GM12801 (cell line): ENCODE measurements at regions not wholly inside any gene's neighbourhood (a gene's known extent, or its start where the extent isn't known, plus 50 kb on each side); places are given as distances from the start of the nearest gene placed in this dataset.

ENCODE experiments used
- CTCF ChIP-seq: IDR thresholded peaks from one replicate; pipeline ENCODE4 v1.5.1; 2011; ENCODE audit warnings: control low read depth; ENCODE audit not compliant: insufficient read length; ENCODE audit errors: extremely low read depth

GRCh38 chr13:53136554-53137215, 108.1 kb downstream of the OLFM4 start:
- TF ChIP-seq CTCF, result no peak

DNA sequence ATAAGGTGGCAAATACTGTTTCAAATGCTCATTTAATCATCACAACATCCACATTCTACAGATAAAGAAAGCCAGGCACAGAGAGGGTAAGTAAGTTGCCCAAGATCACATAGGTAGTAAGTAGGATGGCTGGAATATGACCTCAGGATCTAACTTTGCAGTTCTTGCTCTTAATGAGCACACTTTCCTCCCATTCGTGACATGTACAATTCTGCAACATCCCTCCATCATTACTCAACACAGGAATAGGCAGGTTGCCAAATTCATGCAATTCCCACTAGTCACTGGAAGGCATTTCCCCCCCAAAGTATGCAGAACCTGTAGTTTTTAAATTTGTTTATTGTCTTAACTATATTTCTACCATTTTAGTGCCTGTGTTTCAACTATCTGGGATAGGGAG, 109.2 kb downstream of the OLFM4 start:
- TF ChIP-seq CTCF, result no peak

DNA sequence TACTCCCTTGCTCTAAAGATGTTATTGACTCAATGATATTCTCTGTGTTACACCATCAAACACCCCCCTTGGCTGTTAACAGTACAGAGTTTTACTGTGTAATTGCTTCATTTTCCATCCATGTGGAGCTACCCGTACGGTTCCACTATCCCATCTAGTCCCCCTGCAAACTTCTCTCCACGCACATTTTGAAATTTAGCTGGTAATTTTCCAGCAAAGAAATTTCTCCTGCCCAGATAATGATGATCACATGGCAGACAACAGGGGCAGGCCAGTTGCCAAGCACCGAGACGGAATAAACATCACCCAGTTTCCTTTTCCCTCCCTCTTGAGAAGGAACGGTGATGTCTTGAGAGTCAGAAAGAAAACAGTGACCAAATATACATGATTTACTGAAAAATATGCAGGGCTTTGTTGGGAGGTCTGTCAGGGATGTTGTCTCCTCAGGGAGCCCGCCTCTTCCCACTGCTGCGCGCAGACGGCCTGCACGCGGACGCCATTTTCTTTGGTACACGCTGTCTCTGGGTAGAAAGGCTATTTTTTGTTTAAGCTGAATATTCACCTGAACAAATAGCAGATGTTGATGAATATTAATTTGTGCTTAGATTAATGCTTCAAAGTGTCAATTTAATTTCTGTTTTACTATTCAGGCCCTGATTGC, 109.9 kb downstream of the OLFM4 start:
- TF ChIP-seq CTCF, result no peak

DNA sequence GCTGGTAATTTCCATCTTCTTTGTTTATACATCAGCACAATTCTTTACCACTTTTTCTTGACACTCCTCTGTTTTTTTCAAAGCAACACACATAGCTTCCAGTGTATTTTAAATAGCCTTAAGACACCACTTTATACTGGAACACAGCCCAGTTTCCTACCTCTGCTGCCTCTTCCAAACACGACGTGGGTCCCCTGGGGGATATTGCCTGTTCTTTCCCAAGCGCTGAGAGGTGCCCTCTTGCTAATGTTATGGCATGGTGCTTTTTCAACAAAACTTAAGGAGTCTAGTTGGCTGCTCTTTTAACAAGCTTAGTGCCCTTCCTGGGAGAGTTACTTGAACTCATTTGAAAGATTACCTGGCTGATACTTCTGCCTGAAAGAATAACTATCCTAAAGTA, 112.7 kb downstream of the OLFM4 start:
- no peak for TF ChIP-seq CTCF

GRCh38 chr13:53142306-53142705, 113.7 kb downstream of the OLFM4 start:
- no peak for TF ChIP-seq CTCF

- no peak for TF ChIP-seq CTCF
These were observed 115.2 kb downstream of the OLFM4 start for GRCh38 chr13:53143757-53144339.

GRCh38 chr13:53144826-53145225, 116.2 kb downstream of the OLFM4 start:
- no peak for TF ChIP-seq CTCF
